ENCODE measurements at regions not wholly inside any gene's neighbourhood (a gene's known extent, or its start where the extent isn't known, plus 50 kb on each side); places are given as distances from the start of the nearest gene placed in this dataset.

DNA sequence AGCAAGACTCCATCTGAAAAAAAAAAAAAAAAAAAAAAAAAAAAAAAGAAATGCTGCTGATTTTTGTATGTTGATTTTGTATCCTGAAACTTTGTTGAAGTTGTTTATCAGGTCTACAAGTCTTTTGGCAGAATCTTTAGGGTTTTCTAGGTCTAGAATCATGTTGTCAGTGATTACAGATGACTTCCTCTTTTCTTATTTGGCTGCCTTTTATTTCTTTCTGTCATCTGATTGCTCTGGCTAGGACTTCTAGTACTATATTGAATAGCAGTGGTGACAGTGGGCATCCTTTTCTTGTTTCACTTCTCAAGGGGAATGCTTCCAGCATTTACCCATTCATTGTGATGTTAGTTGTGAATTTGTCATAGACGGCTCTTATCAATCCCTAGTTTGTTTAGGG, 334.4 kb downstream of the SPRY1 start:
- no peak for TF ChIP-seq POLR2A (IDR thresholded peaks at IDR 0.05)
- TF ChIP-seq CTCF (IDR thresholded peaks at IDR 0.05), result no peak
